Right lobe of liver (tissue), 6 donors: ENCODE measurements at regions not wholly inside any gene's neighbourhood (a gene's known extent, or its start where the extent isn't known, plus 50 kb on each side); places are given as distances from the start of the nearest gene placed in this dataset.
"Not testable (repeated sequence)": the region's sequence is repeated elsewhere in the genome, so short reads cannot be mapped to it uniquely, and the experiment has no call there.

Experiments
- ATAC-seq, 4 donors: fragments of 200-7000 bp; cut with Tn5 transposase; one replicate each; pipeline ENCODE4 v1.9.1; 2020; ENCODE audit warnings: mild to moderate bottlenecking in 4 of 4, moderate library complexity in 4 of 4
- DNase-seq, 3 donors: peaks; one replicate each; pipeline ENCODE4 v3.0.0-alpha.2; 2020
- H3K27ac ChIP-seq, 3 donors: fragments of 200-600 bp; one replicate each; pipeline ENCODE4 v1.8.0; 2022
- H3K27me3 ChIP-seq, 2 donors: fragments of 200-600 bp; one replicate each; pipeline ENCODE4 v1.8.0; 2022
- H3K36me3 ChIP-seq, 4 donors: fragments of 200-600 bp; sonication (generic) in 1 of 4; one replicate each; pipeline versions ENCODE4 v1.5.1 to v1.8.0; 2017 to 2022; ENCODE audit warnings: control low read depth in 1 of 4
- H3K4me1 ChIP-seq, 4 donors: fragments of 200-600 bp; sonication (generic) in 1 of 4; one replicate each; pipeline versions ENCODE4 v1.5.1 to v1.8.0; 2017 to 2022; ENCODE audit warnings: control low read depth in 1 of 4
- H3K4me3 ChIP-seq, 3 donors: fragments of 200-600 bp; one replicate each; pipeline ENCODE4 v1.8.0; 2022
- H3K9me3 ChIP-seq, 4 donors: fragments of 200-600 bp; sonication (generic) in 1 of 4; one replicate each; pipeline versions ENCODE4 v1.5.1 to v1.8.0; 2017 to 2022; ENCODE audit warnings: control low read depth in 1 of 4
- POLR2A ChIP-seq: fragments of 450-650 bp; IDR thresholded peaks from one replicate; pipeline ENCODE4 v1.6.1; 2017; ENCODE audit warnings: antibody characterized with exemption, mild to moderate bottlenecking
- WGBS: methylation state at CpG from one replicate; pipeline ENCODE4 v1.1.6; 2018; ENCODE audit warnings: low coverage, low lambda C conversion rate; ENCODE audit not compliant: insufficient coverage; ENCODE audit errors: missing lambda C conversion rate; 5-methylcytosine and 5-hydroxymethylcytosine counted together
- intact Hi-C, 2 donors: fragments of 100-400 bp; cut with DNase I; formaldehyde crosslinking; loops; one replicate each; pipeline versions ENCODE4 v1.11.2 to v1.14.1; 2022
- TF ChIP-seq, protein P1 (sequence below), 4 donors: fragments of 200-600 bp in 3 of 4; fragments of 450-650 bp in 1 of 4; IDR thresholded peaks; one replicate each; pipeline versions ENCODE4 v1.5.1 to v1.8.0; 2016 to 2022; ENCODE audit warnings: antibody characterized with exemption in 4 of 4, mild to moderate bottlenecking in 2 of 4
- donor health status: DM: no; HTN: yes; CAD: no.
- donor health status: DM: no; HTN: no; CAD: no.
- donor health status: DM: no; HTN: no; CAD: no.
- donor health status: DM: no; HTN: yes; CAD: no.
- donor health status: DM: no; HTN: yes; CAD: no.

- intact Hi-C loops: no loop called here
- no peaks in the 10 kb centered on the region for H3K4me1 ChIP-seq
- no peaks in the 10 kb centered on the region for H3K36me3 ChIP-seq
- H3K27me3 ChIP-seq: no peaks in the 10 kb centered on the region
- no peak overlapping the region for H3K4me3 ChIP-seq
- peaks cover 0 to 40% (median 7%) of the 10 kb centered on the region in 4 donors for H3K9me3 ChIP-seq
- H3K27ac ChIP-seq: no peak overlapping the region
- DNase-seq (no peak), ATAC-seq (no peak)
- TF ChIP-seq, protein P1, sequence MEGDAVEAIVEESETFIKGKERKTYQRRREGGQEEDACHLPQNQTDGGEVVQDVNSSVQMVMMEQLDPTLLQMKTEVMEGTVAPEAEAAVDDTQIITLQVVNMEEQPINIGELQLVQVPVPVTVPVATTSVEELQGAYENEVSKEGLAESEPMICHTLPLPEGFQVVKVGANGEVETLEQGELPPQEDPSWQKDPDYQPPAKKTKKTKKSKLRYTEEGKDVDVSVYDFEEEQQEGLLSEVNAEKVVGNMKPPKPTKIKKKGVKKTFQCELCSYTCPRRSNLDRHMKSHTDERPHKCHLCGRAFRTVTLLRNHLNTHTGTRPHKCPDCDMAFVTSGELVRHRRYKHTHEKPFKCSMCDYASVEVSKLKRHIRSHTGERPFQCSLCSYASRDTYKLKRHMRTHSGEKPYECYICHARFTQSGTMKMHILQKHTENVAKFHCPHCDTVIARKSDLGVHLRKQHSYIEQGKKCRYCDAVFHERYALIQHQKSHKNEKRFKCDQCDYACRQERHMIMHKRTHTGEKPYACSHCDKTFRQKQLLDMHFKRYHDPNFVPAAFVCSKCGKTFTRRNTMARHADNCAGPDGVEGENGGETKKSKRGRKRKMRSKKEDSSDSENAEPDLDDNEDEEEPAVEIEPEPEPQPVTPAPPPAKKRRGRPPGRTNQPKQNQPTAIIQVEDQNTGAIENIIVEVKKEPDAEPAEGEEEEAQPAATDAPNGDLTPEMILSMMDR (IDR thresholded peaks at IDR 0.05): no peak
- no peak for TF ChIP-seq POLR2A
- WGBS: 65% methylated on average over 12 of the region's 12 CpGs
These were observed 1127.4 kb downstream of the RPIA start for GRCh38 chr2:89818873-89819272.

- DNase-seq: no peak
- no peak overlapping the region for H3K27ac ChIP-seq
- WGBS: 60% methylated on average over 2 of the region's 2 CpGs
- H3K36me3 ChIP-seq: no peaks in the 10 kb centered on the region
- no peaks in the 10 kb centered on the region for H3K4me1 ChIP-seq
- intact Hi-C loops: no loop called here
- H3K9me3 ChIP-seq: peaks cover 0 to 32% (median 8%) of the 10 kb centered on the region in 4 donors
- no peak for ATAC-seq
- no peaks in the 10 kb centered on the region for H3K27me3 ChIP-seq
- no peak overlapping the region for H3K4me3 ChIP-seq
- TF ChIP-seq, protein P1 (IDR thresholded peaks at IDR 0.05): no peak
- no peak for TF ChIP-seq POLR2A
These were observed 1128.3 kb downstream of the RPIA start for GRCh38 chr2:89819809-89820208.

GRCh38 chr2:89820248-89820647 lies 1128.8 kb downstream of the RPIA start:
- TF ChIP-seq, protein P1 (IDR thresholded peaks at IDR 0.05): no peak
- TF ChIP-seq POLR2A: no peak
- Histone ChIP-seq H3K4me3 (no peak overlapping the region), H3K36me3 (no peaks in the 10 kb centered on the region), H3K9me3 (peaks cover 0 to 33% (median 11%) of the 10 kb centered on the region in 4 donors), H3K27me3 (no peaks in the 10 kb centered on the region), H3K27ac (no peak overlapping the region), H3K4me1 (no peaks in the 10 kb centered on the region)
- intact Hi-C loops: no loop called here
- WGBS: 47% methylated on average over 9 of the region's 9 CpGs
- no peak for ATAC-seq
- no peak for DNase-seq

- no peak overlapping the region for H3K4me3 ChIP-seq
- H3K27ac ChIP-seq: no peak overlapping the region
- no peak for TF ChIP-seq POLR2A
- TF ChIP-seq, protein P1 (IDR thresholded peaks at IDR 0.05): no peak
- intact Hi-C loops: no loop called here
- H3K9me3 ChIP-seq: peaks cover 0 to 44% (median 13%) of the 10 kb centered on the region in 4 donors
- H3K27me3 ChIP-seq: no peaks in the 10 kb centered on the region
- H3K36me3 ChIP-seq: no peaks in the 10 kb centered on the region
- whole genome bisulfite sequencing: 37% methylated on average over 8 of the region's 8 CpGs
- no peaks in the 10 kb centered on the region for H3K4me1 ChIP-seq
- ATAC-seq (no peak), DNase-seq (no peak)
These were observed 1130.0 kb downstream of the RPIA start for GRCh38 chr2:89821455-89821945.

DNA sequence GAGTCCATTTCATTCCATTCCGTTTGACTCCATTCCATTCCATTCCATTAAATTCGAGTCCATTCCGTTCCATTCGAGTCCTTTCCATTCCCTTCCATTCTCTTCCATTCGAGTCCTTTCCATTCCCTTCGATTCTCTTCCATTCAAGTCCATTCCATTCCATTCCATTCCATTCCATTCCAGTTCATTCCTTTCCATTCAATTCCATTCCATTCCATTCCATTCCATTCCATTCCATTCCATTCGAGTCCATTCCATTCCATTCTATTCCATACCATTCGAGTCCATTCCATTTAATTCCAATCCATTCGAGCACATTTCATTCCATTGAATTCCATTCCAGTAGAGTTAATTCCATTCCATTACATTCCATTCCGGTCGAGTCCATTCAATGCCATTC lies 1130.9 kb downstream of the RPIA start:
- intact Hi-C loops, ATAC-seq, H3K36me3 ChIP-seq, H3K27ac ChIP-seq, H3K27me3 ChIP-seq, H3K4me3 ChIP-seq, DNase-seq, H3K4me1 ChIP-seq: not testable (repeated sequence)
- 52% methylated on average over 11 of the region's 11 CpGs for WGBS
- H3K9me3 ChIP-seq: peaks cover 0 to 44% (median 14%) of the 10 kb centered on the region in 4 donors
